ENCODE measurements at regions not wholly inside any gene's neighbourhood (a gene's known extent, or its start where the extent isn't known, plus 50 kb on each side); places are given as distances from the start of the nearest gene placed in this dataset.
"Not testable (repeated sequence)": the region's sequence is repeated elsewhere in the genome, so short reads cannot be mapped to it uniquely, and the experiment has no call there.

DNA sequence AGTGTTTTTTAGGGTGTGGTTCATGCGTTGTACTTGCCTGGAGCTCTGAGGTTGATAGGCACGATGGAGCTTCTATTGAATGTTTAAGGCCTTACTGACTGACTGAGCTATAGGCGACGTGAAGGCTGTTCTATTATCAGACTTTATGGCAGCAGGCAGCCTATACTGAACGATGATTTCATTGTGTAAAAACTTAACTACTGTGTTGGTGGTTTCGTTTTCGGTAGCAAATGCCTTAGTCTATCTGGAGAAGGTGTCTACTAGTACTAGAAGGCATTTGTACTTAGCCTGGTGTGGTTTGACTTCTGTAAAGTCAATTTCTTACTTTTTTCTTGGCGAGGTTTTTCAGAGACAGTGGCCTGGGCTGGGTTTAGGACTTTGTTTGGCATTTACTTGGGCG, 194.4 kb downstream of the OTOP1 start:
- DNase-seq (ENCODE audit: low read depth in 2 of 2), result not testable (repeated sequence)

DNA sequence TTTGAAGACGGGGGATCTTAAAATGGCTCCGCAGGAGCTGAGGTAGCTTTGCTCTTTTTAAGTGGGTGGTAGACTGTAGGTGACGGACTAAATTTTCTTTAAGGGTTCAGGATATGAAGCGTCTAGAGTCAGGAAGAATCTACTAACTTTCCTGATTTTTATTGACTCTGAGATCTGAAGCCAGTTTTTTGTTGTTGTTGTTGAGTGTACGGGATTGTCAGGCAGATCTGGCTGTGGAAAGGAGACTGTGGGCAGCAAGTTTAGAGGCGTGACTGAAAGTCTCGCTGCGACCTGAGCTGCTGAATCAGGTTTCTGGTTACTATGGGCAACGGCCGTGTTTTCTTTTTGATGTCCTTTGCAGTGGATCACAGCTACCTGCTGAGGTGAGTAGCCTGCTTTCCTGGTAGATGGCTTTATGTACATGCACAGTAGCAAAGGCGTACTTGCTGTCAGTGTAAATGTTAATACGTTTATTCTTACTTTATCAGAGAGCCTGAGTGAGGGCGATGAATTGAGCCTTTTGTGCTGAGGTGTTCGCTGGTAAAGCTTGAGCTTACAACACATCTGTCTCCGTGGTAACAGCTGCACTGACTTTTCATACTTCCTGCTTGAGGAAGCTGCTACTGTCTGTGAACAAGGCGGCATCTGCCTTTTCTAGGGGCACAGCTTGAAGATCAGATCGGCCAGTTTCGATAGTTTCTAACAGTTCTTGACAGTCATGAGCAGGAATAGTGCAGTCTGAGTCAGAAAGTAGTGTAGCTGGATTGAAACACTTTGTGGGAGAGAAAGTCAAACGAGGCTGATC, 193.7 kb downstream of the OTOP1 start:
- DNase-seq (ENCODE audit: low read depth in 2 of 2), result not testable (repeated sequence)

DNA sequence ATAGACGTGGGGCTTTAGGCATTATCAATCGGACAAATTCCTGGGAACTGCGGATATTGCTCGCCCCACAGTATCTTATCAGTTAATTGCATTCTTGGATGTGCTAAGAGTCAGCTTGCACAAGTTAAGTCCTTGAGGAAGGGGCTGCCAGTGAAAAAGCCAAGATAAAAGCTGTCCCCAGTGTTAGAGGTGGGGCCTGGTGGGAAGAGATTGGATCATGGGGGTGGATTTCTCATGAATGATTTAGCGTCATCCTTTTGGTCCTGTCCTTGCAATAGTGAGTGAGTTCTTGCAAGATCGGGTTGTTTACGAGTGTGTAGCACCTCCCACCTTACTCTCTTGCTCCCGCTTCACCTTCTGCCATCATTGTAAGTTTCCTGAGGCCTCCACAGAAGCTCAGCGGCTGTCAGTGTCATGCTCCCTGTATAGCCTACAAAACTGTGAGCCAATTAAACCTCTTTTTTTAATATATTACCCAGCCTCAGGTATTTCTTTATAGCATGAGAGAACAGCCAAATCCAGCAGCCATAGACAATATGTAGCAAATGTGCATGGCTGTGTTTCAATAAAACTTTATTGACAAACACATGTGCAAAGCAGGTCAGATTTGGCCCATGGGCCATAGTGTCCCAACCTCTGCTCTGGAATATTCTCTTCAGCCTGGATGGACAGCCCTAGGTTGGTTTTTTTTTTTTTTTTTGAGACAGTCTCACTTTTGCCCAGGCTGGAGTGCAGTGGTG, 189.2 kb downstream of the OTOP1 start:
- DNase-seq (ENCODE audit: low read depth in 2 of 2), result not testable (repeated sequence)

DNA sequence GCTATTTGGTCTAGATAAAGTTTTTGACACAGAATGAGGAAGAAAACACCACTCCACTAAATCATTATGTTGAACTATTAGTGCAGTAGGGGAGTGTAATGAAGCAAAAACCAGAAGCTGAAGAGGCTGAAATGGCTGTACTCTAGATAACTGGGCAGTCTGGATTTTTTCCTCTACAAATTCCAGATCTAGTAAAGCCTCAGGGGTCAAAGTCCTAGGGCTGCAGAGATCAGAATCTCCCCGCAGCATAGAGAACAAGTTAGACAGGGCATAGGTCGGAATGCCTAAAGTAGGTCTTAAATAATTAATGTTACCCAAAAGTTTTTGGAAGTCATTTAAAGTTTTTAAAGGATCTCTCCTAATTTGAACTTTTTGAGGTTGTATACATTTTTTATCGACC, 180.9 kb downstream of the OTOP1 start:
- DNase-seq (ENCODE audit: low read depth in 2 of 2), result not testable (repeated sequence)

DNA sequence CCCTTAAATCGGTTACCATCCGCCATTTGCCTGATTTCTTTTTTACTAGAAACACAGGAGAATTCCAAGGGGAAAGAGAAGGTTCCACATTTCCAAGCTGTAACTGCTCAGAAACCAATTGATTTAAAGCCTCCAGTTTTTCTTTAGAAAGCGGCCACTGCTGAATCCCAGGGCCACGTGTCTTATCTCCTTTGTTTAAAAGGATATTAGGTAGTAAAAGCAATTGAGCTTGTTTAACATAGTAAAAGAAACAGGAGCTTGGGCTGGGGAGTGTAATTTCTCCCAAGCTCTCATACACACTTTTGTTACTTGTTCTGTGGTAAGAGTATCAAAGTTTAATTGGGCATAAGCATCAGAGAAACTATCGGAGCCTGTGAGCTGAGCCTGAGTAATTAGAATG, 180.0 kb downstream of the OTOP1 start:
- not testable (repeated sequence) for DNase-seq (ENCODE audit: low read depth in 2 of 2)

DNA sequence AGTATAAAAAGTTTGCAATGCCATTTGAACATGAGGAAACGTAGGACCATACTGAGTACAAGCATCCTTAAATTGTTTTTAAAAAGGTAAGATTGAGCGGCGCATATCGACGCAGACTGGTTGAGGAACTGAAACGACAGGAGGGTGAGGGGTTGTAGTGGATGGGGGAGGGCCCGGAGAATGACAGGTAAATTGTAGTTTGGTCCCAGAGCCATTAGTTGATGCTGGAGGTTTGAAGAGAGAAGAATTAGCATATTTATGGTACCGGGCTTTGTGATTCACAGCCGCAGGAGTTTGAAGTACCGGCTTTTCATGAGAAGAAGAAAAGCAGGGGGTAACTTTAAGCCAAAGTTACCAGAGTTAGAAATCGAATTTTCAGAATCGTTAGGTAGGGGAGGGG, 179.5 kb downstream of the OTOP1 start:
- not testable (repeated sequence) for DNase-seq (ENCODE audit: low read depth in 2 of 2)

DNA sequence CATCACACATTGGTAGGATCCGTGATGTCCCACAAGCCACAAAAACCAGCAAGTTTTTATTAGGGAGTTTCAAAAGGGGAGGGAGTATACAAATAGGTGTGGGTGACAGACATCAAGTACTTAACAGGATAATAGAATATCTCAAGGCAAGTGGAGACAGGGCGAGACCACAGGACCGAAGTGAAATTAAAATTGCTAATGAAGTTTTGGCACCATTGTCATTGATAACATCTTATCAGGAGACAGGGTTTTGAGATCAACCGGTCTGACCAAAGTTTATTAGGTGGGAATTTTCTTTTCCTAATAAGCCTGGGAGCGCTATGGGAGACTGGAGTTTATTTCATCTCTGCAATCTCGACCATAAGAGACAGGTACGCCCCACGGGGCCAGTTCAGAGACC, 178.5 kb downstream of the OTOP1 start:
- not testable (repeated sequence) for DNase-seq (ENCODE audit: low read depth in 2 of 2)

DNA sequence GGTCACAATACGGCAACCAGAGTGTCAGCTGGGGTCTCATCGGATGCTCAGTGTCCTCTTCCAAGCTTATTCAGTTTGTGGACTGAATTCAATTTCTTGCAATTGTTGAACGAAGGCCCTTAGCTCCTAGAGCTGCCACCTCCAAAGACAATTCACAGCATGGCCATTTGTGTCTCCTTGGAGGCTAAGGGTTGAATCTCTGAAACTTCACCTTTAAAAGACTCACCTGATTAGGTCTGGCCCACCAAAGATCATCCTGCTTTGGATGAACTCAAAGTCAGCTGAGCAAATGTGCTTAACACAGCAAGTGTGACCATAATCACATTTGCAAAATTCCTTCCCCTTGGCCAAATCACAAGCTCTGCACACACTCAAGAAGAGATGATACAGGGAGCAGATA, 175.9 kb downstream of the OTOP1 start:
- DNase-seq (ENCODE audit: low read depth in 2 of 2), result not testable (repeated sequence)

DNA sequence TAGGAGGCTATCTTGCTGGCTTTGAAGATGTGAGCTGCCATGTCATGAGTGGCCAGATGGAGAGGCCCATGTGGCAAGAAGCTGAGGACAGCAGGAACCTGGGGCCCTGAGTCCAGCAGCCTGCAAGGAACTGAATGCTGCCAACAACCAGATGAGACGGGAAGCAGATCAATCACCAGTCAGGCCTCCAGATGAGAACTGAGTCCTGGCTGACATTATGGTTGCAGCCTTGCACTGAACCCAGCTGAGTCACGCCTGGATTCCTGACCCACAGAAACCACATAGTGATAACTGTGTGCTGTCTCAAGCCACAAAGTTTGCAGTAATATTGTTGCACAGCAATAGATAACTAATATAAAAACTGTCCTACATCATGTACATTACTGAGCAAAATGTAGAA, 173.8 kb downstream of the OTOP1 start:
- DNase-seq (ENCODE audit: low read depth in 2 of 2), result not testable (repeated sequence)

DNA sequence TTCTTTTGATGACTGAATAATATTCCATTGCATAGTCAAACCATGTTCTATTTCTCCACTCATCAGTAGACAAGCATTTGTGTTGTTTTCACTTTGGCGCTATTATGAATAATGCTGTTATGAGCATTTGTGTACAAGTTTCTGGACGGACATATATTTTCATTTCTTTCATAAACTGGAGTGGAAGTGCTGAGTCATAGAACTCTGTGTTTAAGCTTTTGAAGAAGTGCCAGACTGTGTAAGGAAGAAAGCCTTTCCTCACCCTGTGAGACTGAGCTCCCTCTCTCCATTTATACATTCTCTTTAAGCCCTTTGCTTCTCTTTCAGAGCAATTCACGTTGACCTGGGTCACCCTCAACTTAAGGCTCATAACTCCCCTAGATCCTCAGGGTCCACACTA, 169.5 kb downstream of the OTOP1 start:
- DNase-seq (ENCODE audit: low read depth in 2 of 2), result not testable (repeated sequence)

DNA sequence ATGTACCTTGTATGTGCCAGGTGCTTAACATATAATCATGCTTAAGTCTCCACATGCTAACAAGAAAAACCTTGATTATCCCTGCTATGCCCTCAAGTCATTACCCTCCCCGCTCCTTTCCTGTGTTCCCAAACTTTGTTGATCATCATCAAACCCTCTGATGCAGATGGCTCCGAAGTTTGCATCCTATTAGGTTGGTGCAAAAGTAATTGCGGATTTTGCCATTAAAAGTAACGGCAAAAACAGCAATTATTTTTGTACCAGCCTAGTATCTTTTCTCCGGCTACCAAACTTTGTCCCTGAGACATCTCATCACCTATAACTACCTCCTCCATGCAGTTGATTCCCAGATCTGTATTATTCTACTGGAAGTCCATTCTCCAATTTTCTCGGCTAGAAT, 142.6 kb downstream of the OTOP1 start:
- not testable (repeated sequence) for DNase-seq (ENCODE audit: low read depth in 2 of 2)

DNA sequence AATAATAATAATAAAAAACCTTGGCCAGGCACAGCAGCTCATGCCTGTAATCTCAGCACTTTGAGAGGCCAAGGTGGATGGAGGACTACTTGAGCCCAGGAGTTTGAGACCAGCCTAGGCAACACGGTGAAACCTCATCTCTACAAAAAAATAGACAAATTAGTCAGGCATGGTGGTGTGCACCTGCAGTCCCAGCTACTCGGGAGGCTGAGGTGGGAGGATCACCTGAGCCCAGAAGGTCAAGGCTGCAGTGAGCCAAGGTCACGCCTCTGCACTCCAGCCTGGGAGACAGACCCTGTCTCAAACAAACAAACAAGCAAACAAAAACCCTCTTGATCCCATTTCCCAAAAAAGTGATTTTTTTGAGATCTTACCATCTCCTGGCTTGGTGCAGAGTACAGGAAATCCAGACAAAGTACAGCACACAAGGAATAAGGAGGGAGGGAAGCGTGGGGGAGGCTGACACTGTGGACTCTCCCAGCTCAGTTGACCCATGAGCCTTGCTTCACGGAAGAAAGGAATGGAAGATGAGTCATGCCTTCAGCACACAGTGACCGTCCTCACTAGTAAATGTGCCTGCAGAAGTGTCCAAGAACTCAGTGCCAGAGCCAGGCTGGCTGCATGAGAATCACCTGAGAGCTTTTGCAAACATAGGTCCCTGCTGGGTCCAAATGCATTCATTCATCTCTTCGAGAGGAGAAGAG, 136.9 kb downstream of the OTOP1 start:
- not testable (repeated sequence) for DNase-seq (ENCODE audit: low read depth in 2 of 2)

DNA sequence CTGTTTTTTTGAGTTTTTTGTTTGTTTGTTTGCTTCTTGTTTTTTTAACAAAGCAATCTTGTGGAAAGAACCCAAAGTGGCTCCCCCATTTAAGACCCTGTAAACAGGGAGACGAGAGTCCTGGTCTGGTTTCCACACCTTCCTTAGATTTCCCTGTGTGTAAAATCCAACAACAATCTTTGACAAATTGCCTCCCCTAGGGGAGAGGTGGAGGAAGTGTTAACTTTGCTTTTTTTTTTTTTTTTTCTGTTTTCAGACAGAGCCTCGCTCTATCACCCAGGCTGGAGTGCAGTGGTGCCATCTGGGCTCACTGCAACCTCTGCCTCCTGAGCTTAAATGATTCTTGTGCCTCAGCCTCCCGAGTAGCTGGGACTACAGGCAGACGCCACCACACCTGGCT, 136.0 kb downstream of the OTOP1 start:
- not testable (repeated sequence) for DNase-seq (ENCODE audit: low read depth in 2 of 2)

DNA sequence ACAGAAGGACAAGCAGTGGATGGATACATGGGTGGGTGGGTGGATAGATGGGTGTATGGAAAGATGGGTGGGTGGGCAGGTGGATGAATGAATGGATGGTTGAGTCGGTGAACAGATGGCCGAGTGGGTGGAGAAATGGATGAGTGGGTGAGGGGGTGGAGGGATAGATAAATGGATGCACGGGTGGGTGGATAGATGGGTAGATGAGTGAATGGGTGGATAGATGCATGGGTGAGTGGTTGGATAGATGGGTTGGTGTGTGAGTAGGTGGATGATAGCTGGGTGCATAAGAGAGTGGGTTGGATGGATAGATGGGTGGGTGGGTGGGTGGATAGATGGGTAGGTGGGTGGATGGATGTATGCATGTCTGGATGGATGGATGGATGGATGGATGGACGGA, 134.6 kb downstream of the OTOP1 start:
- DNase-seq (ENCODE audit: low read depth in 2 of 2), result not testable (repeated sequence)

DNA sequence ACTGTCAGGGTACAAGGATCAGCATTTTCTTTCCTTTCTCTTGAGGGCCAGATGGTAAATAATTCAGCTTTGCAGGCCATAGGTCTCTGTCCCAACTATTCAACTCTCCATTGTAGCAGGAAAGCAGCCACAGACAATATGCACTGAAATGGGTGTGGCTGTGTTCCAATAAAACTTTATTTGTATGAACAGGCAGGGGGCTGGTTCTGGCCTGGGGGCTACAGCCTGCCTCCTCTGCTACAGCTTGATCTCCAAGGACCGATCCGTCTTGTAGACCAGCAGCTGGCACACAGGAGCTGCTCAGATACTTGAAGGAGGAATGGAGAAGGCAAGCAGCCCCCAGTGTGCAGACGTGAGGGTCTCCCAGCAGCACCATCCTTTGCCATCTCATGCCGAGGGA, 127.1 kb downstream of the OTOP1 start:
- not testable (repeated sequence) for DNase-seq (ENCODE audit: low read depth in 2 of 2)

DNA sequence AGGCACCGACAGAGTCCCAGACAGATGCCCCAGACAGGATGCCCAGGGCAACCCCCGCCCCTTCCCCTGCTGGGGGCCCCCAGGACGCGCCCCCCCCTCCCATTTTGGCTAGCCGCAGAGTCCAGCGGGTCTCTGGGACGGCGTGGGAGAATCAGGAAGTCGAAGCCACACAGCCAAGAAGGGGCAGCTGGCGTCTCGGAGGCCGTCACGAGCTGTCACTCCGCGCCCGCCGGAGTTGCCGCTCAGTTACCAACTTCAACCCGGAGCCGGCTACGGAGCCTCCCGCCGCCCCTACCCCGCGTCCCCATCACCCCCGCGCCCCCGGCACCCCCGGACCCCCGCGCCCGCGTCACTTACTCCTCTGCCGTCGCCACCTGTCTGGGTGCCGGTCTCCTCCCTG, 119.8 kb downstream of the OTOP1 start:
- not testable (repeated sequence) for DNase-seq (ENCODE audit: low read depth in 2 of 2)

DNA sequence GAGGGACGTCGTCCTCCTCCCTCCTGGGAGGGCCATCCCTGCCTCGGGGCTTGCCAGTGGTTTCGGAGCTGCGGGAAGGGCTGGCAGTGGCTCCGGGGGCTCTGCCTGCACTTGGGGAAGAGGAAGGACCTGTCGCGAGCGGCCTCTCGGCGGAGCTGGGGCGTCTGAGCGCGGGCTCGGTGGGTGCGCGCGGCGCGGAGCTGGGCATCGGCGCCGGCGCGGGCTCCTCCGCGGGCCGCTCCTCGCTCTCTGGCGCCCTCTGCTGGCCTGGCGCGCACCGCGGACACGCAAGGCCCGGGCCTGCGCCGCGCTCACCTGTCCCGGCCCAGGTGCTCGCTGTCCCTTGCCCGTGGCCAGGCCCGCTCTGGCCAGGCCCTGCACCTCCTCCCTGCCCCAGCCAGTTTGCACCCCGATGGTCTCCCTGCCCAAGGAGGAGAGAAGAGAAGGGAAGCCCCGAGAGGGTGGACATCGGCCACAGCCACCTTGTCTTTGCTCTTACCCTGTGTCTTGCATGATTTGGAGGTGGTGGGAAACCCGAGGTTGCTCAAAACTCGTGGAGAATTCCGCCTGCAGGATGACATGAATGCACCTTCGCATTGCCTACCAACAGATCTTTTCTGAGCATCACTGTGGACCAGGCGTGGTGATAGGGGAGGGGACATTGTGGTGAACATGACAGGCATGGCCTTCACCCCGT, 119.2 kb downstream of the OTOP1 start:
- peak; percentile 31 to 33 for DNase-seq (ENCODE audit: low read depth in 2 of 2)

DNA sequence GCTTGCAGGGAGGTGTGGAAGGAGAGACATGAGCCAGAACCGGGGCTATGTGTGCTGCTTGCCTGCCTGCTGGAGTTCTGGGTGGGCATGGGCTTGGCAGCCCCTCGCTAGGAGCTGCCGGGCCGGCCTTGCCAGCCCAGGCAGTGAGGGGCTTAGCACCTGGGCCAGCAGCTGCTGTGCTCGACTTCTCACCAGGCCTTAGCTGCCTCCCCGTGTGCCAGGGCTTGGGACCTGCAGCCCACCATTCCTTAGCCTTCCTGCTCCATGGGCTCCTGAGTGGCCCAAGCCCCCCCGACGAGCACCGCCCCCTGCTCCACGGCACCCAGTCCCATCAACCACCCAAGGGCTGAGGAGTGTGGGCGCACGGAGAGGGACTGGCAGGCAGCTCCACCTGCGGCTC, 111.3 kb downstream of the OTOP1 start:
- not testable (repeated sequence) for DNase-seq (ENCODE audit: low read depth in 2 of 2)

DNA sequence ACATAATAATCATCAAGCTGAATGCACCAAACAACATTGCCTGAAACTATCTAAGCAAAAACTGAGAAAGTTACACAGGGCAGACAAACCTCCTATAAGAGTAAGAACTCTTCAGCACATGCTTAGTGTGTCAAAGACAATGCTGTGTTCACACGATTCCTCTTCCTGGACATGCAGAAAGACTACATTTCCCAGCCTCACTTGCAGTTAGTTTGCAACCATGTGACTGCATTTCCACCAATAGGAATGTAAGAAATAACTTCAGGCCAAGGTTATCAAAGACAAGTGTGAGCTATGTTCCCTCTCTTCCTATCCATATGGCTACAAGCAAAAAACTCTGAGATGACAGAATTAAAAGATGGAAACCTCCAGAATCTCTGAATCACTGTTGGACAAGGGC, 109.8 kb downstream of the OTOP1 start:
- DNase-seq (ENCODE audit: low read depth in 2 of 2), result not testable (repeated sequence)

DNA sequence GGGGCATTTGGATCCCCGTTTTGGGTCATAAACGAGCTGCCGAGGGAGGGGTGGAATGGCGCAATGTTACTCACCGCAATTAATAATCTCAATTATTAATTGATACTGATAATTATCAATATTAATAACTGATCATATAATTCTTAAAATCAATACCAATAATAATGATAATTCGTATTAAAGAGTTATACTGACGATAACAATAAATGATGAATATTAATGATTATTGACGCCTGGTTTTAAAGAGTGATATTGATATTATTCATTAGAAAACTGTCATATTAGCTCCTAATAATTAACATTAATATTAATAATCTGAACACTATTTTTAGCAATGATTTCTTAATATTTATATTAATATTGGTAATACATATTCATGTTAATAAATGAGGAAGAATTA, 92.4 kb downstream of the OTOP1 start:
- DNase-seq (ENCODE audit: low read depth in 2 of 2), result not testable (repeated sequence)

DNA sequence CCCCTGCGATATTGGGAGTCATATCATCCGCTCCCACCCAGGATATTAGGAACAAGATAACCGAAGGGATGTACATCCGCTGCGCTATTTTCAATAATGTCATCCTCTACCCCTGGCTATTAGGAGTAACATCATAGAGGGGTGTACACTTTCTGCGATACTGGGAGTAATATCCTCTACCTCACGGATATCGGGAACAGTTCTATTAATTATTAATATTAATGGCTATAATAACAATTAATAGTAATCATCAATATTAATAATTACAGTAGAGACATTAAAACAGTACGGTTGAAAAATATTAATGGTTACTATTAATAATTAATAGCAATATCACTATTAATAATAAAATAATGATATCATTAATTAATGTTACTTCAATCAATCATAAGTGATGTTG, 90.1 kb downstream of the OTOP1 start:
- not testable (repeated sequence) for DNase-seq (ENCODE audit: low read depth in 2 of 2)

All from activated CD8-positive, alpha-beta memory T cell treated with anti-CD3 and anti-CD28 coated beads for 4 hours (primary cell).